Naive thymus-derived CD4-positive, alpha-beta T cell (primary cell): ENCODE measurements at regions not wholly inside any gene's neighbourhood (a gene's known extent, or its start where the extent isn't known, plus 50 kb on each side); places are given as distances from the start of the nearest gene placed in this dataset.

Experiments
- ATAC-seq: fragments of 150-1000 bp; cut with Tn5 transposase; 2 replicates; pipeline ENCODE4 v1.10.0; 2021; ENCODE audit warnings: mild to moderate bottlenecking, moderate library complexity
- CTCF ChIA-PET: fragments of 350-600 bp; sonication (Branson Sonifier 250); formaldehyde crosslinking; loops from one replicate; lab custom pipeline; 2021; ENCODE audit warnings: antibody characterized with exemption; lab: Charles Lee
- POLR2A ChIA-PET: fragments of 350-600 bp; sonication (Branson Sonifier 250); formaldehyde crosslinking; loops from one replicate; lab custom pipeline; 2021; ENCODE audit warnings: antibody characterized with exemption, inconsistent platforms; lab: Charles Lee
- DNase-seq, 9 donors: peaks; one replicate each; pipeline versions ENCODE4 v3.0.0 to v3.0.0-alpha.2; 2020 to 2022; ENCODE audit warnings: mixed read lengths in 1 of 9
- H3K27ac ChIP-seq: one replicate; pipeline ENCODE4 v1.7.0; 2013; ENCODE audit warnings: mild to moderate bottlenecking, low read depth, low read length, moderate library complexity
- H3K27me3 ChIP-seq, 2 donors: one replicate each; pipeline ENCODE4 v1.7.0; 2013; ENCODE audit warnings: low read length in 2 of 2, mild to moderate bottlenecking in 2 of 2, moderate library complexity in 2 of 2; ENCODE audit not compliant: control insufficient read depth in 2 of 2, insufficient read depth in 2 of 2
- H3K36me3 ChIP-seq, 3 experiments: 1 replicate in 2 of 3; 2 replicates in 1 of 3; pipeline ENCODE4 v1.7.0; 2013; ENCODE audit warnings: low read length in 3 of 3, mild to moderate bottlenecking in 3 of 3, moderate library complexity in 1 of 3; ENCODE audit not compliant: insufficient read depth in 3 of 3, control insufficient read depth in 2 of 3
- H3K4me1 ChIP-seq, 2 donors: one replicate each; pipeline ENCODE4 v1.7.0; 2013; ENCODE audit warnings: low read length in 2 of 2, mild to moderate bottlenecking in 2 of 2, moderate library complexity in 1 of 2; ENCODE audit not compliant: control insufficient read depth in 2 of 2, insufficient read depth in 2 of 2
- H3K4me3 ChIP-seq: 2 replicates; pipeline ENCODE4 v1.7.0; 2013; ENCODE audit warnings: mild to moderate bottlenecking, low read length
- H3K9me3 ChIP-seq, 3 experiments: 1 replicate in 2 of 3; 2 replicates in 1 of 3; pipeline ENCODE4 v1.7.0; 2013; ENCODE audit warnings: low read length in 3 of 3; ENCODE audit not compliant: control insufficient read depth in 2 of 3
- H3K27ac Mint-ChIP-seq, 9 donors: one replicate each; pipeline ENCODE4 v1.8.0; 2020 to 2022; ENCODE audit warnings: mixed read lengths in 9 of 9, mild to moderate bottlenecking in 8 of 9, moderate library complexity in 5 of 9, inconsistent platforms in 2 of 9
- H3K27me3 Mint-ChIP-seq, 5 donors: one replicate each; pipeline ENCODE4 v1.8.0; 2021 to 2022; ENCODE audit warnings: mixed read lengths in 5 of 5, mild to moderate bottlenecking in 1 of 5
- H3K36me3 Mint-ChIP-seq, 5 donors: one replicate each; pipeline ENCODE4 v1.8.0; 2020 to 2022; ENCODE audit warnings: mixed read lengths in 5 of 5, mild to moderate bottlenecking in 3 of 5, inconsistent platforms in 1 of 5
- H3K4me1 Mint-ChIP-seq, 7 donors: one replicate each; pipeline ENCODE4 v1.8.0; 2020 to 2022; ENCODE audit warnings: mixed read lengths in 7 of 7, mild to moderate bottlenecking in 3 of 7, inconsistent platforms in 1 of 7
- H3K4me3 Mint-ChIP-seq, 10 donors: one replicate each; pipeline ENCODE4 v1.8.0; 2020 to 2022; ENCODE audit warnings: mild to moderate bottlenecking in 10 of 10, mixed read lengths in 10 of 10, moderate library complexity in 6 of 10, inconsistent platforms in 2 of 10
- H3K9me3 Mint-ChIP-seq, 11 donors: one replicate each; pipeline ENCODE4 v1.8.0; 2020 to 2022; ENCODE audit warnings: mixed read lengths in 11 of 11, mild to moderate bottlenecking in 4 of 11, inconsistent platforms in 1 of 11, moderate library complexity in 1 of 11
- intact Hi-C, 2 donors: fragments of 100-400 bp; cut with micrococcal nuclease; formaldehyde crosslinking; loops; one replicate each; pipeline ENCODE4 v1.15.1; 2023

GRCh38 chr4:35900286-35901243, 343.7 kb downstream of the ARAP2 start:
- Mint-ChIP-seq H3K4me1 (peaks cover 0 to 2% (median 0%) of the 10 kb centered on the region in 7 donors), H3K36me3 (no peaks in the 10 kb centered on the region), H3K27me3 (peaks cover 7 to 14% (median 11%) of the 10 kb centered on the region in 5 donors), H3K27ac (no peak overlapping the region), H3K9me3 (peaks cover 0 to 17% (median 0%) of the 10 kb centered on the region in 11 donors), H3K4me3 (no peak overlapping the region)
- peak; percentile 16 for ATAC-seq
- H3K27me3 ChIP-seq = no peaks in the 10 kb centered on the region
- H3K27ac ChIP-seq = no peak overlapping the region
- H3K4me3 ChIP-seq = no peak overlapping the region
- no peak for DNase-seq
- no peaks in the 10 kb centered on the region for H3K4me1 ChIP-seq
- intact Hi-C loops = no loop called here
- no peaks in the 10 kb centered on the region for H3K9me3 ChIP-seq
- POLR2A ChIA-PET = no interaction called here
- H3K36me3 ChIP-seq = no peaks in the 10 kb centered on the region
- CTCF ChIA-PET = no interaction called here

GRCh38 chr4:35912174-35912573, 332.1 kb downstream of the ARAP2 start:
- Histone ChIP-seq H3K27ac (no peak overlapping the region), H3K4me3 (no peak overlapping the region), H3K9me3 (no peaks in the 10 kb centered on the region), H3K36me3 (no peaks in the 10 kb centered on the region), H3K4me1 (no peaks in the 10 kb centered on the region), H3K27me3 (no peaks in the 10 kb centered on the region)
- Mint-ChIP-seq H3K27me3 (peaks cover 0 to 14% (median 5%) of the 10 kb centered on the region in 5 donors), H3K27ac (no peak overlapping the region), H3K4me3 (no peak overlapping the region), H3K36me3 (peaks cover 0 to 5% (median 0%) of the 10 kb centered on the region in 5 donors), H3K4me1 (no peaks in the 10 kb centered on the region), H3K9me3 (peaks cover 0 to 12% (median 0%) of the 10 kb centered on the region in 11 donors)
- DNase-seq (no peak), ATAC-seq (no peak)
- intact Hi-C loops = no loop called here
- ChIA-PET POLR2A (no interaction called here), CTCF (no interaction called here)

- H3K4me3 ChIP-seq = no peak overlapping the region
- no peak overlapping the region for H3K27ac ChIP-seq
- ChIA-PET CTCF (interaction anchor here (0.6 kb wide), 1 partner anchor 9 kb away, joined by 4 read pairs; no protein-coding TSS in a partner anchor), POLR2A (no interaction called here)
- H3K4me3 Mint-ChIP-seq = no peak overlapping the region
- DNase-seq (no peak), ATAC-seq (no peak)
- H3K4me1 Mint-ChIP-seq = no peaks in the 10 kb centered on the region
- no peaks in the 10 kb centered on the region for H3K27me3 ChIP-seq
- H3K36me3 Mint-ChIP-seq = no peaks in the 10 kb centered on the region
- H3K9me3 Mint-ChIP-seq = no peaks in the 10 kb centered on the region
- H3K9me3 ChIP-seq = no peaks in the 10 kb centered on the region
- H3K27ac Mint-ChIP-seq = no peak overlapping the region
- H3K4me1 ChIP-seq = no peaks in the 10 kb centered on the region
- peaks cover 0 to 18% (median 4%) of the 10 kb centered on the region in 5 donors for H3K27me3 Mint-ChIP-seq
- intact Hi-C loops = no loop called here
- H3K36me3 ChIP-seq = no peaks in the 10 kb centered on the region
These were observed 325.8 kb downstream of the ARAP2 start for GRCh38 chr4:35918491-35918977.

GRCh38 chr4:35925806-35926205, 318.5 kb downstream of the ARAP2 start:
- Histone ChIP-seq H3K4me3 (no peak overlapping the region), H3K27ac (no peak overlapping the region), H3K4me1 (no peaks in the 10 kb centered on the region), H3K9me3 (no peaks in the 10 kb centered on the region), H3K36me3 (no peaks in the 10 kb centered on the region), H3K27me3 (no peaks in the 10 kb centered on the region)
- CTCF ChIA-PET = no interaction called here
- H3K4me1 Mint-ChIP-seq = no peaks in the 10 kb centered on the region
- no peak overlapping the region for H3K27ac Mint-ChIP-seq
- DNase-seq (no peak), ATAC-seq (no peak)
- H3K27me3 Mint-ChIP-seq = peaks cover 0 to 11% (median 6%) of the 10 kb centered on the region in 5 donors
- POLR2A ChIA-PET = no interaction called here
- no peaks in the 10 kb centered on the region for H3K9me3 Mint-ChIP-seq
- H3K4me3 Mint-ChIP-seq = no peak overlapping the region
- H3K36me3 Mint-ChIP-seq = no peaks in the 10 kb centered on the region
- intact Hi-C loops = no loop called here

- Mint-ChIP-seq H3K36me3 (no peaks in the 10 kb centered on the region), H3K27ac (no peak overlapping the region), H3K4me1 (no peaks in the 10 kb centered on the region), H3K9me3 (no peaks in the 10 kb centered on the region), H3K4me3 (no peak overlapping the region), H3K27me3 (peaks cover 0 to 12% (median 9%) of the 10 kb centered on the region in 5 donors)
- no peaks in the 10 kb centered on the region for H3K27me3 ChIP-seq
- H3K4me1 ChIP-seq = no peaks in the 10 kb centered on the region
- ATAC-seq (no peak), DNase-seq (no peak)
- no peaks in the 10 kb centered on the region for H3K36me3 ChIP-seq
- no peak overlapping the region for H3K4me3 ChIP-seq
- no peaks in the 10 kb centered on the region for H3K9me3 ChIP-seq
- H3K27ac ChIP-seq = no peak overlapping the region
- intact Hi-C loops = no loop called here
- ChIA-PET POLR2A (no interaction called here), CTCF (no interaction called here)
These were observed 317.5 kb downstream of the ARAP2 start for GRCh38 chr4:35926788-35927187.

GRCh38 chr4:35933901-35934300, 310.4 kb downstream of the ARAP2 start:
- Mint-ChIP-seq H3K4me3 (no peak overlapping the region), H3K27ac (no peak overlapping the region), H3K27me3 (peaks cover 0 to 14% (median 9%) of the 10 kb centered on the region in 5 donors), H3K4me1 (no peaks in the 10 kb centered on the region), H3K36me3 (no peaks in the 10 kb centered on the region), H3K9me3 (no peaks in the 10 kb centered on the region)
- H3K36me3 ChIP-seq = no peaks in the 10 kb centered on the region
- no peak overlapping the region for H3K4me3 ChIP-seq
- no peaks in the 10 kb centered on the region for H3K27me3 ChIP-seq
- intact Hi-C loops = loop anchor here in 1 of 2 donors (10.0 kb wide), 1 partner anchor 241 kb away; no protein-coding TSS in a partner anchor
- H3K4me1 ChIP-seq = no peaks in the 10 kb centered on the region
- ATAC-seq = no peak
- no peak overlapping the region for H3K27ac ChIP-seq
- ChIA-PET POLR2A (no interaction called here), CTCF (interaction anchor here (0.6 kb wide), 1 partner anchor 334 kb away, joined by 4 read pairs; no protein-coding TSS in a partner anchor)
- no peak for DNase-seq
- no peaks in the 10 kb centered on the region for H3K9me3 ChIP-seq
